ENCODE measurements at regions not wholly inside any gene's neighbourhood (a gene's known extent, or its start where the extent isn't known, plus 50 kb on each side); places are given as distances from the start of the nearest gene placed in this dataset.
"Not testable (repeated sequence)": the region's sequence is repeated elsewhere in the genome, so short reads cannot be mapped to it uniquely, and the experiment has no call there.

DNA sequence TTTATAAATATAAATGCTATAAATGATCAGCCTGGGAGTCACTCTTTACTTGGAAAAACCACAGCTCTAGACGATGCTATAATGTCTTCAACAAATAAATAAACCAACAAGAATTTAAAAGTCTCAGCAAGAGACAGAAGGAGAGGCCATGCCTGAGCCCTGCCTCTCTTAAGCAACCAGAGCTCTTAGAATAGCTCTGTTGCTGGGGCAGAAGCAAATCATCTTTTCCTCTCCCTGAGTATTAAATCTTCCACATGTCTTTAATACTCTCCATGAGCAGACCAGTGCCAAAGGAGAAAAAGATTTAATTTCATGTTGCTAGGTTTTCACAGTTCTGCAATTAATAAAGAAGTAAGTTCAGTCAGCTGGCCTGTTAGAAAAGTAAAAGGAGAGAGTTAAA lies 408.0 kb upstream of the SLC30A5 start:
- no peak for DNase-seq (ENCODE audit: low spot score)
- H3K27ac ChIP-seq (ENCODE audit: low read depth, low read length, poor library complexity, severe bottlenecking): no peak overlapping the region
- H3K4me1 ChIP-seq (ENCODE audit: insufficient read depth, low read length, poor library complexity, severe bottlenecking): no peaks in the 10 kb centered on the region
- CTCF ChIA-PET (ENCODE audit: unreplicated experiment): no interaction called here
- H3K9me3 ChIP-seq (ENCODE audit: low read length): no peaks in the 10 kb centered on the region
- TF ChIP-seq, protein P1, sequence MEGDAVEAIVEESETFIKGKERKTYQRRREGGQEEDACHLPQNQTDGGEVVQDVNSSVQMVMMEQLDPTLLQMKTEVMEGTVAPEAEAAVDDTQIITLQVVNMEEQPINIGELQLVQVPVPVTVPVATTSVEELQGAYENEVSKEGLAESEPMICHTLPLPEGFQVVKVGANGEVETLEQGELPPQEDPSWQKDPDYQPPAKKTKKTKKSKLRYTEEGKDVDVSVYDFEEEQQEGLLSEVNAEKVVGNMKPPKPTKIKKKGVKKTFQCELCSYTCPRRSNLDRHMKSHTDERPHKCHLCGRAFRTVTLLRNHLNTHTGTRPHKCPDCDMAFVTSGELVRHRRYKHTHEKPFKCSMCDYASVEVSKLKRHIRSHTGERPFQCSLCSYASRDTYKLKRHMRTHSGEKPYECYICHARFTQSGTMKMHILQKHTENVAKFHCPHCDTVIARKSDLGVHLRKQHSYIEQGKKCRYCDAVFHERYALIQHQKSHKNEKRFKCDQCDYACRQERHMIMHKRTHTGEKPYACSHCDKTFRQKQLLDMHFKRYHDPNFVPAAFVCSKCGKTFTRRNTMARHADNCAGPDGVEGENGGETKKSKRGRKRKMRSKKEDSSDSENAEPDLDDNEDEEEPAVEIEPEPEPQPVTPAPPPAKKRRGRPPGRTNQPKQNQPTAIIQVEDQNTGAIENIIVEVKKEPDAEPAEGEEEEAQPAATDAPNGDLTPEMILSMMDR (conservative IDR thresholded peaks at IDR 0.05; ENCODE audit: low read length): no peak
- no TSS peak for BruUV-seq (replicated peaks)
- intact Hi-C loops (cut with micrococcal nuclease; ENCODE audit: unreplicated experiment): no loop called here
- no peaks in the 10 kb centered on the region for H4K20me1 ChIP-seq (ENCODE audit: insufficient read depth, low read length)
- no peaks in the 10 kb centered on the region for H3K9me2 ChIP-seq (ENCODE audit: insufficient read depth, low read length)
- H3K79me2 ChIP-seq (ENCODE audit: insufficient read depth, low read depth, low read length): no peaks in the 10 kb centered on the region
- POLR2A ChIA-PET: interaction anchor here (0.6 to 1.0 kb wide), 3 partner anchors 26 to 1568 kb away, joined by 3 read pairs; no protein-coding TSS in a partner anchor
- H2AFZ ChIP-seq (ENCODE audit: low read length): no peak overlapping the region
- H3K36me3 ChIP-seq (ENCODE audit: insufficient read depth, low read length): no peaks in the 10 kb centered on the region
- H3K4me2 ChIP-seq (ENCODE audit: low read length): no peak overlapping the region
- no peak overlapping the region for H3K4me3 ChIP-seq (ENCODE audit: low read depth, low read length, poor library complexity, severe bottlenecking)

DNA sequence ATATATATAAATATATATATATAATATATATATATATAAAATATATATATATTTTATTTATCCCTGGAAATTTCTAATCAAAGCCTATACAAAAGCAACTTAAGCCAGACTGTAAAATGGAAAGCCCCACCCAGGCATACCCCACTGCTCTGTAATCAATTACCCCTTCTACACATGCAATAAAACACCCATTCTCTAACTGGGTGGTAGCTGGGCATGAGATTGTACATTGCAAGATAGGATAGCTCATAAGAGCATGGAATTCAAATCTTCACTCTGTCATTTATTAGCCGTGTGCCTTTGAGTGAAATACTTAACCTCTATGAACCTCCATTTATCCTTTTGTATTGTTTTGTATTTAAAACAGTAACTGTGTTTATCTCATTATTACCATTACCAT lies 405.3 kb upstream of the SLC30A5 start:
- no peak for DNase-seq (ENCODE audit: low spot score)
- Histone ChIP-seq H3K9me3 (ENCODE audit: low read length) (no peaks in the 10 kb centered on the region), H3K4me1 (ENCODE audit: insufficient read depth, low read length, poor library complexity, severe bottlenecking) (no peaks in the 10 kb centered on the region), H3K4me3 (ENCODE audit: low read depth, low read length, poor library complexity, severe bottlenecking) (no peak overlapping the region), H3K36me3 (ENCODE audit: insufficient read depth, low read length) (no peaks in the 10 kb centered on the region), H3K9me2 (ENCODE audit: insufficient read depth, low read length) (no peaks in the 10 kb centered on the region), H3K27ac (ENCODE audit: low read depth, low read length, poor library complexity, severe bottlenecking) (no peak overlapping the region), H4K20me1 (ENCODE audit: insufficient read depth, low read length) (no peaks in the 10 kb centered on the region), H2AFZ (ENCODE audit: low read length) (no peak overlapping the region), H3K79me2 (ENCODE audit: insufficient read depth, low read depth, low read length) (no peaks in the 10 kb centered on the region), H3K4me2 (ENCODE audit: low read length) (no peak overlapping the region)
- ChIA-PET POLR2A (interaction anchor here (0.9 kb wide), 1 partner anchor 11 kb away, joined by 3 read pairs; no protein-coding TSS in a partner anchor), CTCF (ENCODE audit: unreplicated experiment) (no interaction called here)
- no peak for TF ChIP-seq EZH2phosphoT487 (IDR thresholded peaks at IDR 0.05; ENCODE audit: borderline replicate concordance, low read depth, low read length)
- TF ChIP-seq, protein P1 (conservative IDR thresholded peaks at IDR 0.05; ENCODE audit: low read length): no peak
- no TSS peak for BruUV-seq (replicated peaks)
- intact Hi-C loops (cut with micrococcal nuclease; ENCODE audit: unreplicated experiment): no loop called here

GRCh38 chr5:68689010-68689409 lies 404.8 kb upstream of the SLC30A5 start:
- POLR2A ChIA-PET: interaction anchor here (0.9 kb wide), 1 partner anchor 11 kb away, joined by 3 read pairs; no protein-coding TSS in a partner anchor
- CTCF ChIA-PET (ENCODE audit: unreplicated experiment): no interaction called here

DNA sequence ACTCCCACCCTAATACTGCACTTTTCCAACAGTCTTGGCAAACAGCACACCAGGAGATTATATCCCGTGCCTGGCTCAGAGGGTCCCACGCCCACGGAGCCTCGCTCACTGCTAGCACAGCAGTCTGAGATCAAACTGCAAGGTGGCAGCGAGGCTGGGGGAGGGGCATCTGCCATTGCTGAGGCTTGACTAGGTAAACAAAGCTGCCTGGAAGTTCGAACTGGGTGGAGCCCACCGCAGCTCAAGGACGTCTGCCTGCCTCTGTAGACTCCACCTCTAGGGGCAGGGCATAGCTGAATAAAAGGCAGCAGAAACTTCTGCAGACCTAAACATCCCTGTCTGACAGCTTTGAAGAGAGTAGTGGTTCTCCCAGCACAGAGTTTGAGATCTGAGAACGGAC lies 401.9 kb upstream of the SLC30A5 start:
- not testable (repeated sequence) for H3K9me2 ChIP-seq (ENCODE audit: insufficient read depth, low read length); H3K9me3 ChIP-seq (ENCODE audit: low read length)

More at GRCh38 chr5:68689010-68689409, 404.8 kb upstream of the SLC30A5 start:
- Histone ChIP-seq H3K9me3 (ENCODE audit: low read length) (no peaks in the 10 kb centered on the region), H3K9me2 (ENCODE audit: insufficient read depth, low read length) (no peaks in the 10 kb centered on the region), H3K36me3 (ENCODE audit: insufficient read depth, low read length) (no peaks in the 10 kb centered on the region), H2AFZ (ENCODE audit: low read length) (no peak overlapping the region), H3K79me2 (ENCODE audit: insufficient read depth, low read depth, low read length) (no peaks in the 10 kb centered on the region), H3K27ac (ENCODE audit: low read depth, low read length, poor library complexity, severe bottlenecking) (no peak overlapping the region), H3K4me1 (ENCODE audit: insufficient read depth, low read length, poor library complexity, severe bottlenecking) (no peaks in the 10 kb centered on the region), H3K4me2 (ENCODE audit: low read length) (no peak overlapping the region), H3K4me3 (ENCODE audit: low read depth, low read length, poor library complexity, severe bottlenecking) (no peak overlapping the region), H4K20me1 (ENCODE audit: insufficient read depth, low read length) (no peaks in the 10 kb centered on the region)
- intact Hi-C loops (cut with micrococcal nuclease; ENCODE audit: unreplicated experiment): no loop called here
- no peak for DNase-seq (ENCODE audit: low spot score)
- no TSS peak for BruUV-seq (replicated peaks)
- TF ChIP-seq, protein P1 (conservative IDR thresholded peaks at IDR 0.05; ENCODE audit: low read length): no peak
- no peak for TF ChIP-seq EZH2phosphoT487 (IDR thresholded peaks at IDR 0.05; ENCODE audit: borderline replicate concordance, low read depth, low read length)

More for the DNA sequence above, 401.9 kb upstream of the SLC30A5 start:
- CTCF ChIA-PET (ENCODE audit: unreplicated experiment); DNase-seq (ENCODE audit: low spot score); H3K27ac ChIP-seq (ENCODE audit: low read depth, low read length, poor library complexity, severe bottlenecking); H3K4me1 ChIP-seq (ENCODE audit: insufficient read depth, low read length, poor library complexity, severe bottlenecking); H3K79me2 ChIP-seq (ENCODE audit: insufficient read depth, low read depth, low read length); H2AFZ ChIP-seq (ENCODE audit: low read length); H3K4me2 ChIP-seq (ENCODE audit: low read length); POLR2A ChIA-PET; H4K20me1 ChIP-seq (ENCODE audit: insufficient read depth, low read length); intact Hi-C loops (cut with micrococcal nuclease; ENCODE audit: unreplicated experiment); BruUV-seq (replicated peaks); H3K36me3 ChIP-seq (ENCODE audit: insufficient read depth, low read length); H3K4me3 ChIP-seq (ENCODE audit: low read depth, low read length, poor library complexity, severe bottlenecking): not testable (repeated sequence)
